ENCODE measurements at regions not wholly inside any gene's neighbourhood (a gene's known extent, or its start where the extent isn't known, plus 50 kb on each side); places are given as distances from the start of the nearest gene placed in this dataset.

GRCh38 chr3:94609908-94610307 lies 547.0 kb downstream of the NSUN3 start:
- H3K79me2 ChIP-seq (ENCODE audit: insufficient read depth, low read length), result no peaks in the 10 kb centered on the region
- peaks cover 0 to 3% of the 10 kb centered on the region in 2 donors for H3K9me3 ChIP-seq (replicated peaks in 1 of 2; ENCODE audit: control insufficient read depth in 1 of 2, insufficient read depth in 1 of 2, low read length in 2 of 2)
- no peaks in the 10 kb centered on the region for H3K27me3 ChIP-seq (ENCODE audit: control insufficient read depth in 2 of 2, insufficient read depth in 2 of 2, low read length in 2 of 2)
- Mint-ChIP-seq H3K4me1 (no peaks in the 10 kb centered on the region), H3K9me3 (peaks cover 0 to 4% (median 1%) of the 10 kb centered on the region in 7 donors), H3K27me3 (ENCODE audit: low read depth in 3 of 3) (peaks cover 0 to 2% (median 0%) of the 10 kb centered on the region in 3 donors), H3K36me3 (no peaks in the 10 kb centered on the region), H3K4me3 (no peak overlapping the region), H3K27ac (no peak overlapping the region)
- WGBS (ENCODE audit: insufficient coverage), result 94% methylated on average over 3 of the region's 3 CpGs
- H3K9ac ChIP-seq (ENCODE audit: insufficient read depth, low read length, poor library complexity, severe bottlenecking), result no peak overlapping the region
- H3K36me3 ChIP-seq (replicated peaks in 1 of 2; ENCODE audit: control insufficient read depth in 1 of 2, insufficient read depth in 2 of 2, low read length in 2 of 2), result no peaks in the 10 kb centered on the region
- H4K20me1 ChIP-seq (ENCODE audit: insufficient read depth, low read length), result no peaks in the 10 kb centered on the region
- intact Hi-C loops (cut with micrococcal nuclease), result no loop called here
- H3K27ac ChIP-seq (ENCODE audit: low read depth in 1 of 2, low read length in 2 of 2), result no peak overlapping the region
- no peak for DNase-seq
- H3K4me2 ChIP-seq (replicated peaks; ENCODE audit: extremely low read depth, low read length, poor library complexity, severe bottlenecking), result no peak overlapping the region
- no peak overlapping the region for H2AFZ ChIP-seq (ENCODE audit: insufficient read depth, low read depth, low read length, poor library complexity, severe bottlenecking)
- H3K4me3 ChIP-seq (replicated peaks in 1 of 3; ENCODE audit: low read depth in 2 of 3, low read length in 3 of 3), result no peak overlapping the region
- H3K4me1 ChIP-seq (ENCODE audit: control insufficient read depth in 1 of 2, insufficient read depth in 2 of 2, low read length in 2 of 2), result no peaks in the 10 kb centered on the region
- TF ChIP-seq CTCF (IDR thresholded peaks at IDR 0.05), result no peak

GRCh38 chr3:94611596-94611995 lies 548.7 kb downstream of the NSUN3 start:
- WGBS (ENCODE audit: insufficient coverage), result no CpG with 5 or more reads among the region's 5 CpGs
- no peak overlapping the region for H3K4me2 ChIP-seq (replicated peaks; ENCODE audit: extremely low read depth, low read length, poor library complexity, severe bottlenecking)
- Mint-ChIP-seq H3K4me1 (no peaks in the 10 kb centered on the region), H3K9me3 (peaks cover 0 to 4% (median 1%) of the 10 kb centered on the region in 7 donors), H3K36me3 (no peaks in the 10 kb centered on the region), H3K27me3 (ENCODE audit: low read depth in 3 of 3) (peaks cover 0 to 2% (median 0%) of the 10 kb centered on the region in 3 donors), H3K27ac (no peak overlapping the region), H3K4me3 (no peak overlapping the region)
- no peak for TF ChIP-seq CTCF (IDR thresholded peaks at IDR 0.05)
- H3K9ac ChIP-seq (ENCODE audit: insufficient read depth, low read length, poor library complexity, severe bottlenecking), result no peak overlapping the region
- peaks cover 0 to 3% of the 10 kb centered on the region in 2 donors for H3K9me3 ChIP-seq (replicated peaks in 1 of 2; ENCODE audit: control insufficient read depth in 1 of 2, insufficient read depth in 1 of 2, low read length in 2 of 2)
- H3K79me2 ChIP-seq (ENCODE audit: insufficient read depth, low read length), result no peaks in the 10 kb centered on the region
- H3K36me3 ChIP-seq (replicated peaks in 1 of 2; ENCODE audit: control insufficient read depth in 1 of 2, insufficient read depth in 2 of 2, low read length in 2 of 2), result no peaks in the 10 kb centered on the region
- no peaks in the 10 kb centered on the region for H4K20me1 ChIP-seq (ENCODE audit: insufficient read depth, low read length)
- H3K27ac ChIP-seq (ENCODE audit: low read depth in 1 of 2, low read length in 2 of 2), result no peak overlapping the region
- DNase-seq, result no peak
- H3K4me3 ChIP-seq (replicated peaks in 1 of 3; ENCODE audit: low read depth in 2 of 3, low read length in 3 of 3), result no peak overlapping the region
- H3K4me1 ChIP-seq (ENCODE audit: control insufficient read depth in 1 of 2, insufficient read depth in 2 of 2, low read length in 2 of 2), result no peaks in the 10 kb centered on the region
- no peak overlapping the region for H2AFZ ChIP-seq (ENCODE audit: insufficient read depth, low read depth, low read length, poor library complexity, severe bottlenecking)
- intact Hi-C loops (cut with micrococcal nuclease), result no loop called here
- no peaks in the 10 kb centered on the region for H3K27me3 ChIP-seq (ENCODE audit: control insufficient read depth in 2 of 2, insufficient read depth in 2 of 2, low read length in 2 of 2)

All from CD14-positive monocyte (primary cell).